H9 (cell line): ENCODE measurements at regions not wholly inside any gene's neighbourhood (a gene's known extent, or its start where the extent isn't known, plus 50 kb on each side); places are given as distances from the start of the nearest gene placed in this dataset.

ENCODE experiments used
- DNase-seq: peaks from one replicate; pipeline ENCODE4 v3.0.0-alpha.2; 2017
- H2AFZ ChIP-seq: one replicate; pipeline ENCODE4 v1.6.1; 2013; ENCODE audit warnings: mild to moderate bottlenecking, low read length, control low read depth, moderate library complexity
- H2AK5ac ChIP-seq: 2 replicates; pipeline ENCODE4 v1.6.1; 2013; ENCODE audit warnings: low read length, control low read depth, mixed read lengths; ENCODE audit not compliant: insufficient read length
- H2BK120ac ChIP-seq: one replicate; pipeline ENCODE4 v1.6.1; 2013; ENCODE audit warnings: low read depth, mild to moderate bottlenecking, low read length, control low read depth, inconsistent platforms; ENCODE audit not compliant: poor library complexity, severe bottlenecking
- H2BK12ac ChIP-seq: 2 replicates; pipeline ENCODE4 v1.6.1; 2013; ENCODE audit warnings: low read length, control low read depth, mixed read lengths, low read depth; ENCODE audit not compliant: insufficient read length
- H2BK15ac ChIP-seq: 2 replicates; pipeline ENCODE4 v1.6.1; 2013; ENCODE audit warnings: low read depth, low read length, control low read depth
- H2BK20ac ChIP-seq: one replicate; pipeline ENCODE4 v1.6.1; 2013; ENCODE audit warnings: low read depth, mild to moderate bottlenecking, low read length, control low read depth, inconsistent platforms; ENCODE audit not compliant: poor library complexity, severe bottlenecking
- H2BK5ac ChIP-seq: 2 replicates; pipeline ENCODE4 v1.6.1; 2013; ENCODE audit warnings: low read length, control low read depth, mixed read lengths; ENCODE audit not compliant: insufficient read length
- H3K14ac ChIP-seq: 2 replicates; pipeline ENCODE4 v1.6.1; 2013; ENCODE audit warnings: low read length, control low read depth; ENCODE audit not compliant: insufficient read depth
- H3K18ac ChIP-seq: 2 replicates; pipeline ENCODE4 v1.6.1; 2013; ENCODE audit warnings: low read depth, mild to moderate bottlenecking, mixed read lengths, low read length, control low read depth; ENCODE audit not compliant: insufficient read length
- H3K23ac ChIP-seq: 2 replicates; pipeline ENCODE4 v1.6.1; 2013; ENCODE audit warnings: low read length, control low read depth, mixed read lengths, low read depth; ENCODE audit not compliant: insufficient read length
- H3K23me2 ChIP-seq: 2 replicates; pipeline ENCODE4 v1.6.1; 2013; ENCODE audit warnings: low read depth, mild to moderate bottlenecking, mixed read lengths, low read length, control low read depth; ENCODE audit not compliant: insufficient read length, poor library complexity, severe bottlenecking
- H3K27ac ChIP-seq: 2 replicates; pipeline ENCODE4 v1.5.1; 2013; ENCODE audit warnings: low read length, control low read depth, mixed read lengths, low read depth; ENCODE audit not compliant: insufficient read length
- H3K27me3 ChIP-seq: 2 replicates; pipeline ENCODE4 v1.6.1; 2013; ENCODE audit warnings: low read length, control low read depth, inconsistent platforms; ENCODE audit not compliant: insufficient read depth
- H3K4ac ChIP-seq: 2 replicates; pipeline ENCODE4 v1.6.1; 2013; ENCODE audit warnings: low read depth, mild to moderate bottlenecking, control low read depth, inconsistent platforms, low read length, moderate library complexity
- H3K4me1 ChIP-seq: 2 replicates; pipeline ENCODE4 v1.6.1; 2013; ENCODE audit warnings: low read length, control low read depth, inconsistent platforms; ENCODE audit not compliant: insufficient read depth
- H3K4me2 ChIP-seq: 2 replicates; pipeline ENCODE4 v1.6.1; 2013; ENCODE audit warnings: low read length, control low read depth, mixed read lengths; ENCODE audit not compliant: insufficient read length, insufficient read depth
- H3K56ac ChIP-seq: 2 replicates; pipeline ENCODE4 v1.6.1; 2013; ENCODE audit warnings: low read depth, mild to moderate bottlenecking, mixed read lengths, low read length, control low read depth; ENCODE audit not compliant: insufficient read length
- H3K79me1 ChIP-seq: 2 replicates; pipeline ENCODE4 v1.6.1; 2013; ENCODE audit warnings: low read depth, mild to moderate bottlenecking, moderate library complexity, low read length, control low read depth, inconsistent platforms; ENCODE audit not compliant: insufficient read depth, poor library complexity, severe bottlenecking
- H3K79me2 ChIP-seq: 2 replicates; pipeline ENCODE4 v1.6.1; 2013; ENCODE audit warnings: low read length, control low read depth, inconsistent platforms; ENCODE audit not compliant: insufficient read depth
- H3K9ac ChIP-seq: 2 replicates; pipeline ENCODE4 v1.6.1; 2013; ENCODE audit warnings: low read length, control low read depth, mixed read lengths; ENCODE audit not compliant: insufficient read length; ENCODE audit errors: extremely low read depth
- H3K9me3 ChIP-seq: one replicate; pipeline ENCODE4 v1.6.1; 2013; ENCODE audit warnings: low read depth, low read length, inconsistent platforms; ENCODE audit not compliant: control insufficient read depth
- H3T11ph ChIP-seq: one replicate; pipeline ENCODE4 v1.6.1; 2013; ENCODE audit warnings: mild to moderate bottlenecking, low read length, control low read depth, inconsistent platforms
- H4K20me1 ChIP-seq: one replicate; pipeline ENCODE4 v1.6.1; 2013; ENCODE audit not compliant: control insufficient read depth, insufficient read length, insufficient read depth
- H4K5ac ChIP-seq: 2 replicates; pipeline ENCODE4 v1.6.1; 2013; ENCODE audit warnings: low read depth, mild to moderate bottlenecking, mixed read lengths, low read length, control low read depth; ENCODE audit not compliant: insufficient read length
- H4K8ac ChIP-seq: replicated peaks from 2 replicates; pipeline ENCODE4 v1.6.1; 2013; ENCODE audit warnings: low read length, control low read depth, mixed read lengths, low read depth; ENCODE audit not compliant: insufficient read length
- H4K91ac ChIP-seq: 2 replicates; pipeline ENCODE4 v1.6.1; 2013; ENCODE audit warnings: low read depth, mild to moderate bottlenecking, moderate library complexity, mixed read lengths, low read length, control low read depth; ENCODE audit not compliant: insufficient read length
- H3K27ac Mint-ChIP-seq, 3 experiments: 2 replicates in 2 of 3; 3 replicates in 1 of 3; pipeline ENCODE4 v1.8.0; 2020 to 2021; ENCODE audit warnings: mixed read lengths in 3 of 3, mild to moderate bottlenecking in 1 of 3, moderate library complexity in 1 of 3
- H3K27me3 Mint-ChIP-seq: 2 replicates; pipeline ENCODE4 v1.8.0; 2021; ENCODE audit warnings: low read depth, mild to moderate bottlenecking, moderate library complexity, mixed read lengths
- H3K36me3 Mint-ChIP-seq, 3 experiments: 2 replicates in 2 of 3; 3 replicates in 1 of 3; pipeline ENCODE4 v1.8.0; 2020 to 2021; ENCODE audit warnings: low read depth in 3 of 3, mixed read lengths in 3 of 3; ENCODE audit not compliant: insufficient read depth in 1 of 3
- H3K4me1 Mint-ChIP-seq, 2 experiments: 2 replicates each; pipeline ENCODE4 v1.8.0; 2020; ENCODE audit warnings: mixed read lengths in 2 of 2
- H3K4me3 Mint-ChIP-seq, 2 experiments: 2 replicates in 1 of 2; 3 replicates in 1 of 2; pipeline ENCODE4 v1.8.0; 2020 to 2021; ENCODE audit warnings: mild to moderate bottlenecking in 2 of 2, mixed read lengths in 2 of 2, moderate library complexity in 1 of 2
- H3K9me3 Mint-ChIP-seq, 2 experiments: 2 replicates in 1 of 2; 3 replicates in 1 of 2; pipeline ENCODE4 v1.8.0; 2020; ENCODE audit warnings: mild to moderate bottlenecking in 2 of 2, mixed read lengths in 2 of 2, moderate library complexity in 1 of 2
- CTCF ChIP-seq: fragments of 200-600 bp; sonication (generic); conservative IDR thresholded peaks from 3 replicates; pipeline ENCODE4 v1.8.0; 2021; ENCODE audit warnings: antibody characterized with exemption, mild to moderate bottlenecking
- WGBS: extraction: QIAGEN DNeasy Blood & Tissue Kit; methylation state at CpG from one replicate; pipeline ENCODE4 v1.1.7; 2013; ENCODE audit warnings: missing lambda C conversion rate, low lambda C conversion rate, mixed read lengths; ENCODE audit not compliant: insufficient read length; ENCODE audit errors: extremely low coverage; 5-methylcytosine and 5-hydroxymethylcytosine counted together

DNA sequence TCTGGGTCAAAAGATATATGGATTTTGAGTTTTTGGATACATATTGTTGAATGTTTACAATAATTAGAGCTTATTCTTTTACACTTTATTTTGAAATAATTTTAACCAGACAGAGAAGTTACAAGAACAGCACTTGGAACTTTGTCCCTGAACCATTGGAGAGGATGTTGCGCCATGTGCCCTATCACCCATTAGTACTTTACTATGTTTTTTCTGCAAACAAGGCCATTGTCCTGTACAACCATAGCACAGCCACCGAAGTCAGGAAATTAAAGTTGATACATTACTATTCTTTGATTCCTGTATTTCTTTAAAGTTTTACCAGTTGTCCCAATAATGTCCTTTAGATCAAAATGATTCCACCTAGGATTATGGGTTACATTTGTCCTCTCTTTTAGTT, 188.8 kb downstream of the ACKR3 start:
- Histone ChIP-seq H3K4me2 (no peak overlapping the region), H3K79me2 (no peaks in the 10 kb centered on the region), H3K23ac (no peak overlapping the region), H2AFZ (no peak overlapping the region), H4K8ac (no peak overlapping the region), H3K18ac (no peak overlapping the region), H3K14ac (no peak overlapping the region), H2BK120ac (no peak overlapping the region), H2AK5ac (no peak overlapping the region), H3K9me3 (no peaks in the 10 kb centered on the region), H3T11ph (no peak overlapping the region), H3K79me1 (no peaks in the 10 kb centered on the region), H4K5ac (no peak overlapping the region), H2BK15ac (no peak overlapping the region), H4K20me1 (no peaks in the 10 kb centered on the region), H3K4me1 (no peaks in the 10 kb centered on the region), H3K9ac (no peak overlapping the region), H2BK5ac (no peak overlapping the region), H3K4ac (no peak overlapping the region), H3K23me2 (no peaks in the 10 kb centered on the region), H2BK20ac (no peak overlapping the region), H3K56ac (no peak overlapping the region), H2BK12ac (no peak overlapping the region), H4K91ac (no peak overlapping the region), H3K27ac (no peak overlapping the region), H3K27me3 (no peaks in the 10 kb centered on the region)
- no peak for DNase-seq
- Mint-ChIP-seq H3K27ac (no peak overlapping the region), H3K27me3 (peaks cover 4% of the 10 kb centered on the region; the same call in 1 of the 2 replicates), H3K4me1 (no peaks in the 10 kb centered on the region), H3K9me3 (no peaks in the 10 kb centered on the region), H3K36me3 (no peaks in the 10 kb centered on the region), H3K4me3 (no peak overlapping the region)
- WGBS: no CpG with 5 or more reads among the region's 2 CpGs
- TF ChIP-seq CTCF: no peak
